Fibroblast of upper back skin (primary cell): ENCODE measurements at regions not wholly inside any gene's neighbourhood (a gene's known extent, or its start where the extent isn't known, plus 50 kb on each side); places are given as distances from the start of the nearest gene placed in this dataset.
"Not testable (repeated sequence)": the region's sequence is repeated elsewhere in the genome, so short reads cannot be mapped to it uniquely, and the experiment has no call there.

Source experiments
- DNase-seq: peaks from one replicate; pipeline ENCODE4 v3.0.0-alpha.2; 2013

- no peak for DNase-seq
These were observed 840.9 kb downstream of the LTN1 start for GRCh38 chr21:28151758-28152157.

GRCh38 chr21:28150778-28151177, 841.9 kb downstream of the LTN1 start:
- DNase-seq = no peak

- DNase-seq = peak; percentile 21
These were observed 844.1 kb downstream of the LTN1 start for GRCh38 chr21:28148400-28149064.

GRCh38 chr21:28144653-28145052, 848.0 kb downstream of the LTN1 start:
- no peak for DNase-seq

GRCh38 chr21:28144089-28144488, 848.6 kb downstream of the LTN1 start:
- DNase-seq = no peak

GRCh38 chr21:28142697-28143096, 850.0 kb downstream of the LTN1 start:
- DNase-seq = peak; percentile 78

GRCh38 chr21:28138272-28138671, 854.4 kb downstream of the LTN1 start:
- DNase-seq = peak; percentile 21

- DNase-seq = peak; percentile 29
These were observed 855.9 kb downstream of the LTN1 start for GRCh38 chr21:28136656-28137255.

GRCh38 chr21:28135646-28136045, 857.0 kb downstream of the LTN1 start:
- no peak for DNase-seq

GRCh38 chr21:28133116-28133515, 859.6 kb downstream of the LTN1 start:
- peak; percentile 26 for DNase-seq

- peak; percentile 58 for DNase-seq
These were observed 860.0 kb downstream of the LTN1 start for GRCh38 chr21:28132713-28133112.

- no peak for DNase-seq
These were observed 865.4 kb downstream of the LTN1 start for GRCh38 chr21:28127175-28127785.

- no peak for DNase-seq
These were observed 866.0 kb downstream of the LTN1 start for GRCh38 chr21:28126521-28127174.

GRCh38 chr21:28124541-28124940, 868.1 kb downstream of the LTN1 start:
- DNase-seq = no peak

GRCh38 chr21:28118570-28118969, 874.1 kb downstream of the LTN1 start:
- DNase-seq = no peak

GRCh38 chr21:28114986-28115385, 877.7 kb downstream of the LTN1 start:
- DNase-seq = not testable (repeated sequence)

GRCh38 chr21:28113718-28114117, 879.0 kb downstream of the LTN1 start:
- DNase-seq = no peak

- peak; percentile 22 for DNase-seq
These were observed 880.2 kb downstream of the LTN1 start for GRCh38 chr21:28112511-28112910.

GRCh38 chr21:28111151-28111619, 881.5 kb downstream of the LTN1 start:
- DNase-seq = peak; percentile 95

GRCh38 chr21:28110716-28111115, 882.0 kb downstream of the LTN1 start:
- DNase-seq = no peak

- no peak for DNase-seq
These were observed 882.6 kb downstream of the LTN1 start for GRCh38 chr21:28110074-28110473.

GRCh38 chr21:28106370-28106890, 886.2 kb downstream of the LTN1 start:
- no peak for DNase-seq

- no peak for DNase-seq
These were observed 888.3 kb downstream of the LTN1 start for GRCh38 chr21:28104346-28104745.
